ENCODE measurements at regions not wholly inside any gene's neighbourhood (a gene's known extent, or its start where the extent isn't known, plus 50 kb on each side); places are given as distances from the start of the nearest gene placed in this dataset.

DNA sequence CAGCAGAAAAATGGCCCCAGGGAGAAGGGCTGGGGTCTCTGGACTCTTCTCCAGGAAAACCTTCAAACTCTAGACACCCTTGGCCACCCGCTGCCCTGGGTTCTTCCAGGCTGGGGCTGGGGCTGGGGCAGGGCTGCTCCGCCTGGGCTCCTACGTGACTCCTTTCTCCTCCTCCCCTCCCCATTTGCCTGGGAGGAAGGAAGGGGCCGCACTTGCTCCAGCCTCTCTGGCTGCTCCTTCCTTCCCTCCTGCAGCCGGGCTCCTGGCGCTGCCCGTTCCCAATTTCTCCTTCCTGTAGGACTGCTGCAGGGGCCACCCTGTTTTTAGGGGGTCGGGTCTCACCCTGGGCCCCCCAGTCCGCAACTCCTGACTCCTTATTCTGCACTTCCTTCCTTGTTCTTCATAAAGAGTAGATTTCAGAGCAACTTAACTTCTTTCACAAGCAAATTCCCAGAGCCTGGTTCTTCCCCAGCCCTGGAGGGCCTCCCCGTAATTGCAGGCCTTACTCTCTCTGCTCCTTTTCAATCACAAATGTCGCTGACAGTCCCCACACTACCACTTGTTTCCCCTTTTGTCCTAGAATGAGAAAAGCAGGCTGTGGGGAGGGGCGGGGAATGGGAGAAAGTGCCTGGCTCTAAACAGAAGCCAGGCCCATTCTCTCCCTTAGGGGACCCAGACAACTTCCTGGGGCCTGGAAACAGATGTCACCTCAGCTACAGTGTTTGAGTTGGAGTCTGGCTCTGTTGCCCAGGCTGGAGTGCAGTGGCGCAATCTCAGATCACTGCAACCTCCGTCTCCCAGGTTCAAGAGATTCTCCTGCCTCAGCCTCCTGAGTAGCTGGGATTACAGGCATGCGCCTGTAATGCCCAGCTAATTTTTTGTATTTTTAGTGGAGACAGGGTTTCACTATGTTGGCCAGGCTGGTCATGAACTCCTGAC lies 137.8 kb downstream of the ENGASE start:
- H3K36me3 ChIP-seq (ENCODE audit: insufficient read depth), result no peaks in the 10 kb centered on the region
- H3K27ac ChIP-seq (ENCODE audit: low read depth), result no peak overlapping the region
- H3K4me1 ChIP-seq (ENCODE audit: insufficient read depth), result no peaks in the 10 kb centered on the region
- no peak overlapping the region for H3K4me3 ChIP-seq (ENCODE audit: low read depth, low read length)
- WGBS, result 46% methylated on average over 15 of the region's 15 CpGs
- no peak for DNase-seq (ENCODE audit: extremely low spot score)

DNA sequence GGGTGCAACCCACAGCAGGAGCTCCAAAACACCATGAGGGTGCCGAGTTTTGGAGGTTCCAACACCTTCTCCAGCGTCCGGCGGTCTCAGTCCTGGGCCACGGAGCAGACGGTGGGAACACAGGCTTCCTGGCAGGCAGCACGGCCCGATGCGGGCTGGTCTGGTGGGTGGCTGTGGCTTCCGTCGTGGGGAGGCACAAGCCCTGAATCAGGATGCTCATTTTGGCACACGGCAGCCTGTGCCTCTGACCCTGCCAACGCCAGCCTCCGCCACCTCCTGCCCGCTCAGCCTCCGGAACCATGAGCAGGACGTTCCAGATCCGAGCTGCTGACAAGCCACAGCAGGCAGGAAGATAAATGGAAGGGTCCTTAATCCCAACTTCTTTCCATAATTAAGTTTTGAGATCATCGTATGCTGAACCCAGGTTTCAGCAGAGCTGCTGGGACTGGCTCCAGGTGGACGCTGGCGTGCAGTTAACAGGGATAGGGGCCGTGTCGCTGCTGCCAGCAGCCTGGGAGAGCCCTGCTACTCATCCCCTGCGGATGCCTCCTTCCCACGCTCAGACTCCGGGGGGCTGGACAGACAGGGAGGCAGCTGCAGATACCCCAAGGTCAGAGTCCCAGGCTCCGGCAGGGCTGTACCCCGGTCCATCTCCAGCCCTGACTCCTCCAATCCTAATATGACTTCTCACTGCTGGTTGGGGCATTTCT lies 136.6 kb downstream of the ENGASE start:
- 69% methylated on average over 28 of the region's 28 CpGs for WGBS
- Histone ChIP-seq H3K36me3 (ENCODE audit: insufficient read depth) (no peaks in the 10 kb centered on the region), H3K4me1 (ENCODE audit: insufficient read depth) (no peaks in the 10 kb centered on the region), H3K4me3 (ENCODE audit: low read depth, low read length) (no peak overlapping the region), H3K27ac (ENCODE audit: low read depth) (no peak overlapping the region)
- no peak for DNase-seq (ENCODE audit: extremely low spot score)

DNA sequence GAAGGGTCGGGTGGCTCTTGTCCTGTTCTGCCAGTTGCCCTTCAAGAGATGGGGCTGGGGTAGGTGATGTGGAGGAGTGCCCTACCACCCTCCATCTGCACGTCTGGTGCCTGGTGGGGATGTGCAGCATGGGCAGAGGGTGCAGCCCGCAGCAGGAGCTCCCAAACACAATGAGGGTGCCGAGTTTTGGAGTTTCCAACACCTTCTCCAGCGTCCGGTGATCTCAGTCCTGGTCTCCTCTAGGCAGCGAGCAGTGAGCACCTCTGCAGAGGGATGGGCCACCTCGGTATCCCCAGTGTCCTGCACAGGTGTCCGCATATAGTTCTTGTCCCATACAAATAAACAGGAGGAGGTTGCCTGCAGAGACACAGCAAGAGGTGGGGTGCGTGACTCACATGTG lies 136.0 kb downstream of the ENGASE start:
- H3K4me3 ChIP-seq (ENCODE audit: low read depth, low read length), result no peak overlapping the region
- H3K36me3 ChIP-seq (ENCODE audit: insufficient read depth), result no peaks in the 10 kb centered on the region
- WGBS, result 84% methylated on average over 10 of the region's 10 CpGs

DNA sequence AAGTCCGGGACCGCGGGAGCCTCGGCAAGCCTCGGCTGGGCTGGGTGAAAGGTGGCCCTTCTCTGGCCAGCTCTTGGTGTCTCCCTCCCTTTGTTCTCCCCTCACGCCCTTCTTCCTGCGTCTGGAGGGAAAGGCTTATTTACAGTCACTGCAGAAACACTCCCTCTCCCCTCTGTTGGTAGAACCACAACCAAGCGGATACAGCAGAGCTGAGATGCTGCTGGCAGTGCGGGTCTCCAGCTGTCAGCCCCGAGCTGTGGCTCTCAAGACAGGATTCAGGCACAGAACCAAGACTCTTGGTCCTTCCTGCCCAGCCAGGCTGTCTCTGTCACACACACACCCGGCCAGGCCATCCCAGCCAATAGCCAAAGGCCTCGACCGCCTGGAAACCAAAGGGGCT lies 133.3 kb downstream of the ENGASE start:
- H3K27ac ChIP-seq (ENCODE audit: low read depth), result no peak overlapping the region
- no peak overlapping the region for H3K4me3 ChIP-seq (ENCODE audit: low read depth, low read length)
- no peaks in the 10 kb centered on the region for H3K4me1 ChIP-seq (ENCODE audit: insufficient read depth)
- WGBS, result 52% methylated on average over 13 of the region's 13 CpGs
- no peaks in the 10 kb centered on the region for H3K36me3 ChIP-seq (ENCODE audit: insufficient read depth)
- no peak for DNase-seq (ENCODE audit: extremely low spot score)

More for the DNA sequence above, 136.0 kb downstream of the ENGASE start:
- no peak overlapping the region for H3K27ac ChIP-seq (ENCODE audit: low read depth)
- DNase-seq (ENCODE audit: extremely low spot score), result no peak
- H3K4me1 ChIP-seq (ENCODE audit: insufficient read depth), result no peaks in the 10 kb centered on the region

DNA sequence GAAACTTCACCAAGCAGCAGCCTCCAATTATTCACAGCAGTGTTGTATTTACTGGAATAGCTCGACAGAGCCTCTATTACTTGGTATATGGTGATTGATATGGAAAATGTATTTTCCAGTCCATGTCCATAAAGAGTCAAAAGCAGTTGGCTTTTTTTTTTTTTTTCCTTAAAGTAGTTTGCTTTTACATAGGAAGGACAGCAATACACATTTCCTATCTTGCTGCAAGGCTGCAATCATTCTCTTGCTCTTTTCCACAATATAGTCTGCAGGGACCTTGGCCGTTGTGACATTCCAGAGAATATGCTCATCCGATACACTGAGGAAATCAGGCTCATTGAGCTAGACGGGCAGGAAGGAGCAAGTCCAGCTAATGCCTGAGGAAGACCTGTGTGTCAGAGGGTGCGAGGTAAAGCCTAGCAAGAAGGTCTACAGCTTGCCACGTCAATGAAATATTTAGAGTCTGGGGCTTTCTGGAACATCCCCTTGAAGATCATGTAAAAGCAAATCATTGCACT lies 131.1 kb downstream of the ENGASE start:
- Histone ChIP-seq H3K4me1 (ENCODE audit: insufficient read depth) (no peaks in the 10 kb centered on the region), H3K4me3 (ENCODE audit: low read depth, low read length) (no peak overlapping the region), H3K36me3 (ENCODE audit: insufficient read depth) (no peaks in the 10 kb centered on the region), H3K27ac (ENCODE audit: low read depth) (no peak overlapping the region)
- 66% methylated on average over 6 of the region's 6 CpGs for WGBS
- no peak for DNase-seq (ENCODE audit: extremely low spot score)

DNA sequence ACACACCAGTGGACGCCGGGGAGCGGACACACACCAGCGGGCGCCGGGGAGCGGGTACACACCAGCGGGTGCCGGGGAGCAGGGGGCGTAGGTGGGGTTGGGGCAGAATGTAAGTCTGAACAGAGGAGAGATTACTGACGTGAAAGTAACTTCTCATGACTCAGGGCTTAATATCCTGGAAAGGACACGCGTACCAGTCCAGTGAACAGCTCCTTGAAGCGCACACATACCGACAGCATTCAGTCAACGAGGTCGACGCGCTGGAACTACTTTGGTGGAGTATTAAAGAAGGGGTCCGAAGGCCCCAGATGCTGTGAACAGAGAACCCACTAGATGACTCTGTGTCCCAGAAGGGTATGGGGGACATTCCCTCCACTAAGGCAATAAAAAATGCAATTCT lies 129.6 kb downstream of the ENGASE start:
- WGBS, result 93% methylated on average over 20 of the region's 20 CpGs
- no peak overlapping the region for H3K27ac ChIP-seq (ENCODE audit: low read depth)
- no peak overlapping the region for H3K4me3 ChIP-seq (ENCODE audit: low read depth, low read length)
- H3K4me1 ChIP-seq (ENCODE audit: insufficient read depth), result no peaks in the 10 kb centered on the region
- no peak for DNase-seq (ENCODE audit: extremely low spot score)
- no peaks in the 10 kb centered on the region for H3K36me3 ChIP-seq (ENCODE audit: insufficient read depth)

DNA sequence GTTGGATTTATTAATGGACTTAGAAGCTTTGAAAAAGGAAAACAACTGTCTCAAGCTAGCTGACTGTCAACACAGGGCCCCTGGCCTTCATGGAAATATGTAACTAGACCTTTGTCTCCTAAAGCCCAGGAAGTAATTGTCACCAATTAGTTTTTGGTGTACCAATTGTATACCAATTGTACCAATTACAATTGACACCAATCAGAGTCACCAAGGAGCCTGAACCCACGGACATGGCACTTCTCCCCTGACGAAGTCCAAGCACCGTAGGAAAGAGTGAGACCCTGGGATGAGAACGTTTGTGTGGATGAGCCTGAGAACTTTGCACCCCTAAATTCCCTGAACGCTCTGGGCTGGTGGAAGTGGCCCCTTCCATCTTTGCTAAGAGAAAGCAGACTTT lies 129.0 kb downstream of the ENGASE start:
- 79% methylated on average over 5 of the region's 5 CpGs for WGBS
- DNase-seq (ENCODE audit: extremely low spot score), result no peak
- Histone ChIP-seq H3K4me1 (ENCODE audit: insufficient read depth) (no peaks in the 10 kb centered on the region), H3K27ac (ENCODE audit: low read depth) (no peak overlapping the region), H3K36me3 (ENCODE audit: insufficient read depth) (no peaks in the 10 kb centered on the region), H3K4me3 (ENCODE audit: low read depth, low read length) (no peak overlapping the region)

DNA sequence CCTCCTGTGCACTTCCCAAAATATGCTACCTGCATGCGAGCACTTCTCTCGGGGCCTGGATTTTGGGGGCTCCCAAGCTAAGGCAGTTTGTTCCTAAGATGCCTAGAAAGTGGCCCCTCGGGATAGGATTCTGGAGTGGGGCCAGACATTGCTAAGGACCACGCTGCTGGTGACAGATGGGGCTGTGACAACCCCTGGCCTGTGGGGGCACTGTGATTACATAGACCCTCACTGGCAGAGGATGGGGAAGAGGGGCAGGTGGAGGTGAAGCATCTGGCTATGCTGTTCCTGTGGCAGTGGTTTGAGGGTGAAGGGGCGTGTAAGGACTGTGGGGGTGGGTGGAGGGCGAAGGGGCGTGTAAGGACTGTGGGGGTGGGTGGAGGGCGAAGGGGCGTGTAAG lies 128.4 kb downstream of the ENGASE start:
- Histone ChIP-seq H3K27ac (ENCODE audit: low read depth) (no peak overlapping the region), H3K4me3 (ENCODE audit: low read depth, low read length) (no peak overlapping the region), H3K36me3 (ENCODE audit: insufficient read depth) (no peaks in the 10 kb centered on the region), H3K4me1 (ENCODE audit: insufficient read depth) (no peaks in the 10 kb centered on the region)
- no peak for DNase-seq (ENCODE audit: extremely low spot score)
- WGBS, result 58% methylated on average over 7 of the region's 9 CpGs

DNA sequence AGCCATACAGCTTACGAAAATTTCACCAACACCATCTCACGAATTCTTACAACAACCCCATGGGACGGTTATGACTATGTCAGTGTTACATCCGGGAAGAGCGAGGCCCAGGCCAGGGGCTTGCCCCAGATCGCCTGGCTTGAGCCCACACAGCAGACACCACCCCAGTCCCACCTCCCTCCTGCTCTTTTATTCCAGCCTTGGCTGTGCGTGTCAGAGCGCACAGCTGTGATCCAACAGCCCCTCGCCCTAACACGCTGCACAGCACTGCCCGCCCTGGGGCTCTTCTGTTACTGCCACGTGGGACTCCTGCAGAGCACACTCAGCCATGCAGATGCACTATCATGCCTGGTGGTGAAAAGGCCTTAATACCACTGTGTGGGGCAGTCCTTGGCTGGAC lies 127.9 kb downstream of the ENGASE start:
- no peak overlapping the region for H3K4me3 ChIP-seq (ENCODE audit: low read depth, low read length)
- WGBS, result 52% methylated on average over 12 of the region's 12 CpGs

DNA sequence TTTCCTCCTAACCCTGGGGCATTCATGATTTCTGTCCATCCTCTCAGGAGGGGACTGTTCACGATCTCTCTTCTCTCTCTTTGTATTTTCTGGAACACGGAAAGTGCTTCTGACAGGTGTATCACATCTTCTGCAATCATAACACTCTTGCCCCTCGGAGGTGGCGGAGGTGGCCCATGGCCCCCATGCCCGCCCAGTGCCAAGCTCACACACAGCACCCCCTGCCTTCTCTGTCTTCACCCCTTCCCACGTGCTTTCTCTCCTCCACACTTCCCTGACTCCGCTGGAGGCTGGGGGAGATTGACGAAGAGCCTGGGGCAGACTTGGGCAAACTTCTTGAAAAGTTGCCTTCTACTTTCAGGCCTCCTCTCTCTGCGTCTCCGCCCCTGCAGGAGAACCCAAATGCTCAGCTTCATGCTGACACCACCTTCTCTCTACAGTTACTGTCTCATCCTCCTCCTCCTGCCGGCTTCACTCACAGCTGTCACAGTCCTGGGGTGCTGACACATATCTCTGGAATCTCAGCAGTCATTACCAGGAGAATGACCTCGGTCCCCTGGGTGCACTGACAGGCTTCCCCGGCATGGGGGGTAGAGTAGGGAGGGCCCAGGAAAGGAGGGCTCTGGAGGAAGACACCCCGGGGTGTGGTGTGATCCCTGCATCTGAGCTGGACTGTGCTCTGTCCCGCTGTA lies 127.1 kb downstream of the ENGASE start:
- WGBS, result 60% methylated on average over 15 of the region's 15 CpGs
- H3K4me1 ChIP-seq (ENCODE audit: insufficient read depth), result no peaks in the 10 kb centered on the region
- H3K36me3 ChIP-seq (ENCODE audit: insufficient read depth), result no peaks in the 10 kb centered on the region
- no peak overlapping the region for H3K4me3 ChIP-seq (ENCODE audit: low read depth, low read length)
- no peak for DNase-seq (ENCODE audit: extremely low spot score)
- H3K27ac ChIP-seq (ENCODE audit: low read depth), result no peak overlapping the region

More for the DNA sequence above, 127.9 kb downstream of the ENGASE start:
- H3K27ac ChIP-seq (ENCODE audit: low read depth), result no peak overlapping the region
- no peaks in the 10 kb centered on the region for H3K36me3 ChIP-seq (ENCODE audit: insufficient read depth)
- H3K4me1 ChIP-seq (ENCODE audit: insufficient read depth), result no peaks in the 10 kb centered on the region
- no peak for DNase-seq (ENCODE audit: extremely low spot score)

DNA sequence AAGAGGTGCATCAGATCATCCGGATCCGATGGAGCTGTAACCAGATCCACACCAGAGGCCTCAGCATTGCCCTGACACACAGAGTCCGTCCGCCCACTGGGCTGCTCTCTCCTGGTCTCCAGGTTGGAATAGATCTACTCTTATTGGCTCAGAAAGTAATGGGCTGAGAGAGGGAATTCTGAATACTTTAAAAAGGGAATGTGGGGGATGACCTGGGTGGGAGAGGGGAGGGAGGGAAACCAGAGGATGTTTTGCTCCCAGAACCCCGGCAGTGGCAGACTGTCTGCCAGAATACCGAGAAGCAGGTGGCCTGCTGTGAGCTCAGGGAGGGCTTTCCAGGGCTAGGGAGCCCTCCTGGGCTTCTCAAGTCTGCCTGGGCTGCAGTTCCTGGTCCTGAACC lies 126.5 kb downstream of the ENGASE start:
- H3K27ac ChIP-seq (ENCODE audit: low read depth), result no peak overlapping the region
- no peak for DNase-seq (ENCODE audit: extremely low spot score)
- no peaks in the 10 kb centered on the region for H3K36me3 ChIP-seq (ENCODE audit: insufficient read depth)
- H3K4me3 ChIP-seq (ENCODE audit: low read depth, low read length), result no peak overlapping the region
- 38% methylated on average over 6 of the region's 6 CpGs for WGBS
- H3K4me1 ChIP-seq (ENCODE audit: insufficient read depth), result no peaks in the 10 kb centered on the region

DNA sequence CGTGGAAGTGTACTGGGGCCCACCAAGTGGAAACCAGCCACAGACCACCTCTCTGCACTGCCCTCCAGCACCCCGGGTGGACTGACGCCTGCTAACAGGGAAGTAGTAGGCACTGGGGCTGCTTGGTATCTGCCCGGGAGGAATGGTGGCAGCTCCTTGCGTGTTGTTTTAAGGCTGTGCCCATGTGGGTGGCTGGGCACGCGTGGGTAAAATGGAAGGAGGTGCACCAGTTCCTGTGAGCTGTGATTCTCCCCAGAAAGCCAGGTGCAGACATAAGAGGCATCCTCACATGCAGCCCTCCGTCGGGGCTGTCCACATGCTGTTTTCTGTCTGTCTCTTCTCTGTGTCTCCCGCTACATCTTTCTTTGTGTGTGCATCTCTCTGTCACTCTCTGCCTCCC lies 122.3 kb downstream of the ENGASE start:
- DNase-seq (ENCODE audit: extremely low spot score), result no peak
- Histone ChIP-seq H3K4me3 (ENCODE audit: low read depth, low read length) (no peak overlapping the region), H3K4me1 (ENCODE audit: insufficient read depth) (no peaks in the 10 kb centered on the region), H3K36me3 (ENCODE audit: insufficient read depth) (no peaks in the 10 kb centered on the region), H3K27ac (ENCODE audit: low read depth) (no peak overlapping the region)
- 77% methylated on average over 10 of the region's 10 CpGs for WGBS

DNA sequence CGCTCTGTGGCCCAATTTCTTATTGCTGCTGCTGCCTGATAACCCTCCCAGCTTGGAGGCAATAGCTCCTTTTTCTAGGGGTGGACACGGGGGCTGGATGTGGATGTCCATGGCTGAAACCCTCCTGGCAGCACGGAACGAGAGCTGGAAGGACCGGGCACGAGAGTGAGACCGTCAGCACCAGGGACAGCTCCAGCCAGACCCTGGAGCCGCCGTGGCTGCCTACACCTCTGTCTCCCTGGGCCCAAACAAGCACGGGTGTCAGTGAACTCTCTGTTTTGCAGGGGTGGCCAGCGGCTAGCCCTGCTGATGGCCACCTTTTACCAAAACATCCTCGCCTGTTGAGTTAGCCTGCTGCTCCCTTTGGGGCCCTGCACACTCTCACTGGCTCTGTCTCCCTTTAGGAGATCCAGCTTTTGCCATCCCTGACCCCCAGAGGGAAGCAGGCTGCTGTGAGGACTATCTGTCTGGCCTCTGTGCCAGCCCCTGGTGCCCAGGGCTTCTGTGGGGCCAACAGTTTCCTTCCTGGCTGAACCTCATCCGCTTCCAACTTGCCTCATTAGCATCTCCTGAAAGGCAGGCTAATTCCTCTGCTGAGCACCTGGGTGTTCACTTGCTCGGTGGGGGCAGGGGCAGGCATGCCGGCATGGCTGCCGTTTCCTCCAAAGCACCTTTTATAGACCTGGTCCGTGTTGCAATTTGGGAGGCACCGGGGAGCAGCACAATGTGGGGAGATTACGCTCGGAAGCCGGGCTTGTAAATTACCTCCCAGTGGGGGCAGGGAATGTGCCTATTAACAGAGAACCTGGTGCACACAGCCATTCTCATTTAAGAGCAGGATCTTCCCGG lies 118.1 kb downstream of the ENGASE start:
- Histone ChIP-seq H3K36me3 (ENCODE audit: insufficient read depth) (no peaks in the 10 kb centered on the region), H3K27ac (ENCODE audit: low read depth) (no peak overlapping the region), H3K4me1 (ENCODE audit: insufficient read depth) (no peaks in the 10 kb centered on the region), H3K4me3 (ENCODE audit: low read depth, low read length) (no peak overlapping the region)
- DNase-seq (ENCODE audit: extremely low spot score), result no peak
- WGBS, result 9% methylated on average over 22 of the region's 22 CpGs

Measured in urinary bladder (tissue), 3 donors.